Activated T-cell treated with anti-CD3 and anti-CD28 coated beads, Interleukin-2, amount 50 U/mL, for 4 hours (primary cell): ENCODE measurements at regions not wholly inside any gene's neighbourhood (a gene's known extent, or its start where the extent isn't known, plus 50 kb on each side); places are given as distances from the start of the nearest gene placed in this dataset.

ENCODE experiments used
- ATAC-seq, 2 donors: fragments of 200-7000 bp; cut with Tn5 transposase; one replicate each; pipeline ENCODE4 v1.10.0; 2021
- DNase-seq: peaks from one replicate; pipeline ENCODE4 v3.0.0-alpha.2; 2020
- H3K27me3 Mint-ChIP-seq: one replicate; pipeline ENCODE4 v1.8.0; 2021; ENCODE audit warnings: low read depth, mixed read lengths
- H3K36me3 Mint-ChIP-seq: one replicate; pipeline ENCODE4 v1.8.0; 2022; ENCODE audit warnings: mixed read lengths; ENCODE audit not compliant: insufficient read depth
- H3K4me1 Mint-ChIP-seq: one replicate; pipeline ENCODE4 v1.8.0; 2021; ENCODE audit warnings: low read depth, mixed read lengths
- H3K4me3 Mint-ChIP-seq: one replicate; pipeline ENCODE4 v1.8.0; 2021; ENCODE audit warnings: mild to moderate bottlenecking, moderate library complexity, mixed read lengths
- H3K9me3 Mint-ChIP-seq: one replicate; pipeline ENCODE4 v1.8.0; 2021; ENCODE audit warnings: mixed read lengths

GRCh38 chr7:22647451-22648257, 79.3 kb upstream of the IL6 start:
- no peak overlapping the region for H3K4me3 Mint-ChIP-seq
- DNase-seq = no peak
- H3K4me1 Mint-ChIP-seq = peaks cover 4% of the 10 kb centered on the region
- peaks cover 2% of the 10 kb centered on the region for H3K27me3 Mint-ChIP-seq
- H3K36me3 Mint-ChIP-seq = no peaks in the 10 kb centered on the region
- peaks cover 39% of the 10 kb centered on the region for H3K9me3 Mint-ChIP-seq
- no peak for ATAC-seq

DNA sequence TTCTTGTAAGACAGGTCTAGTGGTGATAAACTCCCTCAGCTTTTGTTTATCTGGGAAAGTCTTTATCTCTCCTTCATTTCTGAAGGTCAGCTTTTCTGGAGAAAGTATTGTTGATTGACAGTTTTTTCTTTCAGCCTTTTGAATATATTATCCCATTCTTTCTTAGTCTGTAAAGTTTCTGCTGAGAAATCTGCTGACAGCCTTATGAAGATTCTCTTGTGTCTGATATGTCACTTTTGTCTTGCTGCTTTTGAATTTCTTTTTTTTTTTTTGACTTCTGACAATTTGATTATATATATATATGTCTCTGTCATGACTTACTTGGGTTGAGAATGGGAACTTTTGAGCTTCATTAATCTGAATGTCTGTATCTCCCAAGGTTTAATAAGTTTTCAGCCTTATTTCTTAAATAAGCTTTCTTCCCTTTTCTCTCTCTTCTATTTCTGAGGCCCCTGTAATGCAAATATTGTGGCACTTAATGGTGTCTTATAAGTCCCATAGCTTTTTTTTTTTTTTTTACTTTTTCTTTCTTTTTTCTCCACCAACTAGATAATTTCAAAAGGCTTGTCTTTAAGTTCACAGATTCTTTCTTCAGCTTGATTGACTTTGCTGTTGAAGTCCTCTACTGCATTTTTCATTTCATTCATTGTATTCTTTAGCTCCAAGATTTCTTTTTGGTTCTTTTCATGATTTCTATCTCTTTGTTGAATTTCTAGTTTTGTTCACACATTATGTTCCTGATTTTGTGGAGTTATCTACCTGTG, 81.4 kb upstream of the IL6 start:
- Mint-ChIP-seq H3K9me3 (peaks cover 52% of the 10 kb centered on the region), H3K4me1 (peaks cover 12% of the 10 kb centered on the region), H3K4me3 (no peak overlapping the region), H3K36me3 (no peaks in the 10 kb centered on the region), H3K27me3 (peaks cover 2% of the 10 kb centered on the region)
- no peak for DNase-seq
- ATAC-seq = no peak

DNA sequence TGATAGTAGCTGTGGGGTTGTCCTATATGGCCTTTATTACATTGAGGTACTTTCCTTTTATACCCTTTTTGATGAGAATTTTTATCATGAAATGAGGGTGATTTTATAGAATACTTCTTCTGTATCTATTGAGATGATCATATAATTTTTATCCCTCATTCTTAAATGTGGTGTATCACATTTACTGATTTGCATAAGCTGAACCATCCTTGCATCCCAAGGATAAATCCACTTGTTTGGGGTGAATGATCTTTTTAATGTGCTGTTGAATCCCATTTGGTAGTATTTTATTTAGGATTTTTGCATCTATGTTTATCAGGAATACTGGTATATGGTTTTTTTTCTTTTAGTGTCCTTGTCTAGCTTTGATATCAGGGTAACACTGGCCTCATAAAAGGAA, 84.5 kb upstream of the IL6 start:
- ATAC-seq = no peak
- Mint-ChIP-seq H3K9me3 (peaks cover 46% of the 10 kb centered on the region), H3K4me3 (no peak overlapping the region), H3K4me1 (peaks cover 19% of the 10 kb centered on the region), H3K36me3 (no peaks in the 10 kb centered on the region), H3K27me3 (no peaks in the 10 kb centered on the region)
- DNase-seq = no peak

- Mint-ChIP-seq H3K4me1 (peaks cover 17% of the 10 kb centered on the region), H3K27me3 (no peaks in the 10 kb centered on the region), H3K36me3 (no peaks in the 10 kb centered on the region), H3K9me3 (peaks cover 30% of the 10 kb centered on the region), H3K4me3 (no peak overlapping the region)
- DNase-seq (no peak), ATAC-seq (peak; percentile 96)
Measured at GRCh38 chr7:22640269-22640668, 86.7 kb upstream of the IL6 start.

GRCh38 chr7:22639396-22639795, 87.6 kb upstream of the IL6 start:
- H3K27me3 Mint-ChIP-seq = peaks cover 3% of the 10 kb centered on the region
- H3K36me3 Mint-ChIP-seq = no peaks in the 10 kb centered on the region
- peaks cover 17% of the 10 kb centered on the region for H3K4me1 Mint-ChIP-seq
- DNase-seq (no peak), ATAC-seq (no peak)
- peaks cover 30% of the 10 kb centered on the region for H3K9me3 Mint-ChIP-seq
- H3K4me3 Mint-ChIP-seq = no peak overlapping the region

DNA sequence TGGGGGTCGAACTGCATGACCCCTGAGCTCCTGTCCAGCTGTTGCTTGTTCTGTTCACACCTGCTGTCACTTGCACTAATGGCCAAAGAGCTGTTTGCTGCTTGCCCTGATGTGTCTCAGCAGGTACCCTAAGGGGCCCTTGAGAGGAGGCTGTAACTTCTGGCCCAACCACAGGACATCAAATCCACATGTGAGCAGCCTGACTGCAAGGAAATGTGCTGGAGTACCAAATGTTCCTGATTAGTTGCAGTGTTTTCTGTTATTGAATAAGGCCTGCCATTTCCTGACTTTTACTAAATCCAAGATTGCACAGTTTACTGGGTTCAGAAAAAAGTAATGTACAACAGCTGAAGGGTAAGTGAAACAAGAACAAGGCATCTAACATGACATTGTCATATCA, 91.7 kb upstream of the IL6 start:
- Mint-ChIP-seq H3K36me3 (no peaks in the 10 kb centered on the region), H3K27me3 (peaks cover 8% of the 10 kb centered on the region), H3K4me3 (no peak overlapping the region), H3K4me1 (peaks cover 9% of the 10 kb centered on the region), H3K9me3 (no peaks in the 10 kb centered on the region)
- ATAC-seq (no peak), DNase-seq (no peak)

DNA sequence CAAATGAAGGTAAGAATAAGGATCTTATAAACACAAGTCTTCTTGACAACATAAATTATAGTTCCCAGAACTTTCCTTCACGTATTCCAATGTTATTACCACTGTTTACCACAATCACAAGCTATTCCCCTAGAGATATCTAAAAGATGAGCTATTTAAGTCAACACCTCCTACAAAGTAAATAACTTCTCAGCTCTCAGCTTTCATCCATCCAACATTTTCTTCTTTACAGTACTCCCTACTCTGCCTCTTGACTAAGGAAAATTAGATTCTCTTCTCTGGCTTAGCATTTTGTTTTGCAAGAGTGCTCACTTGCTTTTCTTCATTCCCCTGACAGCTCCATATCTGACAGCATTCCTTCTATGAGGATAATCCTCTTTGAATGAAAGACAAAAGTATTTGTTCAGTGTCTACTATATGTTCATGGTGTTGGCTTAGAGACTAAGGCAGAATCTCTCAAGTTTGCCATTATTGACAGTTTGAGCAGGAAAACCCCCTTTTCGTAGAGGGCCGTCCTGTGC, 93.0 kb upstream of the IL6 start:
- ATAC-seq (no peak), DNase-seq (no peak)
- Mint-ChIP-seq H3K4me3 (no peak overlapping the region), H3K36me3 (no peaks in the 10 kb centered on the region), H3K27me3 (peaks cover 8% of the 10 kb centered on the region), H3K9me3 (no peaks in the 10 kb centered on the region), H3K4me1 (no peaks in the 10 kb centered on the region)

GRCh38 chr7:22633286-22633953, 93.6 kb upstream of the IL6 start:
- no peaks in the 10 kb centered on the region for H3K4me1 Mint-ChIP-seq
- ATAC-seq (no peak), DNase-seq (no peak)
- H3K27me3 Mint-ChIP-seq = peaks cover 8% of the 10 kb centered on the region
- no peaks in the 10 kb centered on the region for H3K9me3 Mint-ChIP-seq
- no peak overlapping the region for H3K4me3 Mint-ChIP-seq
- no peaks in the 10 kb centered on the region for H3K36me3 Mint-ChIP-seq

- H3K9me3 Mint-ChIP-seq = no peaks in the 10 kb centered on the region
- ATAC-seq = no peak
- H3K36me3 Mint-ChIP-seq = no peaks in the 10 kb centered on the region
- H3K4me3 Mint-ChIP-seq = no peak overlapping the region
- DNase-seq = no peak
- H3K4me1 Mint-ChIP-seq = no peaks in the 10 kb centered on the region
- H3K27me3 Mint-ChIP-seq = peaks cover 8% of the 10 kb centered on the region
Measured at GRCh38 chr7:22632674-22633073, 94.3 kb upstream of the IL6 start.

GRCh38 chr7:22631730-22632129, 95.3 kb upstream of the IL6 start:
- Mint-ChIP-seq H3K4me1 (no peaks in the 10 kb centered on the region), H3K4me3 (no peak overlapping the region), H3K9me3 (no peaks in the 10 kb centered on the region), H3K36me3 (no peaks in the 10 kb centered on the region), H3K27me3 (peaks cover 8% of the 10 kb centered on the region)
- ATAC-seq (no peak), DNase-seq (no peak)

DNA sequence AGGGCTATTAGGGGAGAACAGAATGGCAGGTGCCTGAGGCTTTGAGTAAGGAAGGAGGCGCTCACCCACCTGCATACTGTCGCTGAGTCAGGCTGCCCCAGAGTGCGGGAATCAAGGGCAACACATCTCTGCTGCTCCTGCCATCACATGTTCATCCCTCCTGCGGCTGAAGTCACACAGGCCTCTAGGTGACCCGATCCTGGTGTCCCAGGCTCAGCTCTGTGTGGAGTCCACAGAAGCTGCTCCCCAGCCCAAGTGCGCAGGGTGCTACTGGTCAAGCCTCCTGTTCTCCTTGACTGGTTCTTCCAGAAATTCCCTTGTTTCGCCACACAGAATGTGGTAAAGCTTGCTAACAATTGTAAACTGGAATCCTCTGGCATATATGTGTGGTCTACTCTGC, 96.9 kb upstream of the IL6 start:
- H3K27me3 Mint-ChIP-seq = peaks cover 8% of the 10 kb centered on the region
- H3K4me3 Mint-ChIP-seq = no peak overlapping the region
- no peaks in the 10 kb centered on the region for H3K9me3 Mint-ChIP-seq
- no peaks in the 10 kb centered on the region for H3K36me3 Mint-ChIP-seq
- H3K4me1 Mint-ChIP-seq = no peaks in the 10 kb centered on the region
- no peak for DNase-seq
- no peak for ATAC-seq

GRCh38 chr7:22629056-22629455, 97.9 kb upstream of the IL6 start:
- no peaks in the 10 kb centered on the region for H3K4me1 Mint-ChIP-seq
- no peak overlapping the region for H3K4me3 Mint-ChIP-seq
- H3K9me3 Mint-ChIP-seq = no peaks in the 10 kb centered on the region
- no peaks in the 10 kb centered on the region for H3K36me3 Mint-ChIP-seq
- peaks cover 4% of the 10 kb centered on the region for H3K27me3 Mint-ChIP-seq
- no peak for ATAC-seq
- DNase-seq = no peak

- ATAC-seq (no peak), DNase-seq (no peak)
- Mint-ChIP-seq H3K9me3 (no peaks in the 10 kb centered on the region), H3K36me3 (no peaks in the 10 kb centered on the region), H3K4me3 (no peak overlapping the region), H3K4me1 (no peaks in the 10 kb centered on the region), H3K27me3 (peaks cover 3% of the 10 kb centered on the region)
Measured at GRCh38 chr7:22628112-22628511, 98.9 kb upstream of the IL6 start.

GRCh38 chr7:22627136-22627535, 99.9 kb upstream of the IL6 start:
- Mint-ChIP-seq H3K36me3 (no peaks in the 10 kb centered on the region), H3K27me3 (peaks cover under 1% of the 10 kb centered on the region), H3K9me3 (no peaks in the 10 kb centered on the region), H3K4me1 (no peaks in the 10 kb centered on the region), H3K4me3 (no peak overlapping the region)
- ATAC-seq (no peak), DNase-seq (no peak)
